HepG2 (cell line): ENCODE measurements at regions not wholly inside any gene's neighbourhood (a gene's known extent, or its start where the extent isn't known, plus 50 kb on each side); places are given as distances from the start of the nearest gene placed in this dataset.
A peak's percentile ranks its signal among the peaks of the same experiment; 100 is the strongest.

Experiments
- ATAC-seq: fragments of 200-7000 bp; cut with Tn5 transposase; 3 replicates; pipeline ENCODE4 v1.9.1; 2020; ENCODE audit warnings: mild to moderate bottlenecking, moderate library complexity
- BruUV-seq: library from RNA; stranded (reverse); fragments of 400-500 nt; replicated peaks from 2 replicates; lab custom pipeline; 2021; lab: Mats Ljungman, UMichigan
- CTCF ChIA-PET: fragments of 300-600 bp; formaldehyde crosslinking; extraction: SDS; loops from one replicate; lab custom pipeline; 2021; ENCODE audit warnings: low total read pairs, inconsistent platforms, low intra/inter-chr PET ratio; lab: Yijun Ruan, JAX
- POLR2A ChIA-PET: fragments of 350-600 bp; sonication (Branson Sonifier 250); formaldehyde crosslinking; loops from one replicate; lab custom pipeline; 2020; ENCODE audit warnings: antibody characterized with exemption, inconsistent platforms; lab: Yijun Ruan, JAX
- DNase-seq: peaks from one replicate; pipeline ENCODE4 v3.0.0-alpha.2; 2015; ENCODE audit warnings: low spot score
- FAIRE-seq: peaks from 3 replicates; lab custom pipeline; 2011; peaks lifted over from hg19 to GRCh38; lab: Jason Lieb, UNC
- H2AFZ ChIP-seq: one replicate; pipeline ENCODE4 v1.6.1; 2011; ENCODE audit warnings: low read length, inconsistent platforms
- H3K27ac ChIP-seq: fragments of 300-600 bp; 3 replicates; pipeline ENCODE4 v1.8.0; 2011; ENCODE audit warnings: mixed run types, mild to moderate bottlenecking, mixed read lengths, low read length, inconsistent platforms; ENCODE audit not compliant: insufficient read depth; ENCODE audit errors: extremely low read length
- H3K27me3 ChIP-seq, 2 experiments: fragments of 200-600 bp in 1 of 2; 2 replicates in 1 of 2; 3 replicates in 1 of 2; pipeline versions ENCODE4 v1.6.0 to v1.8.0; 2011; ENCODE audit warnings: low read length in 2 of 2, mild to moderate bottlenecking in 2 of 2, moderate library complexity in 2 of 2, inconsistent platforms in 1 of 2; ENCODE audit not compliant: insufficient read depth in 2 of 2, control insufficient read depth in 1 of 2
- H3K36me3 ChIP-seq, 2 experiments: fragments of 200-600 bp in 1 of 2; replicated peaks in 1 of 2; 2 replicates in 1 of 2; 3 replicates in 1 of 2; pipeline versions ENCODE4 v1.5.1 to v1.8.0; 2011; ENCODE audit warnings: low read length in 2 of 2, inconsistent platforms in 1 of 2; ENCODE audit not compliant: insufficient read depth in 2 of 2, control insufficient read depth in 1 of 2
- H3K4me1 ChIP-seq: 2 replicates; pipeline ENCODE4 v1.5.1; 2012; ENCODE audit warnings: low read length, inconsistent platforms; ENCODE audit not compliant: insufficient read depth
- H3K4me2 ChIP-seq: 2 replicates; pipeline ENCODE4 v1.6.0; 2011; ENCODE audit warnings: low read depth, low read length, inconsistent platforms
- H3K4me3 ChIP-seq, 3 experiments: fragments of 200-600 bp in 1 of 3; sonication (generic), shearing (Covaris generic) in 1 of 3; replicated peaks in 1 of 3; 2 replicates each; pipeline ENCODE4 v1.5.1; 2011 to 2016; ENCODE audit warnings: low read length in 3 of 3, inconsistent platforms in 2 of 3, low read depth in 2 of 3, mild to moderate bottlenecking in 2 of 3, control low read depth in 1 of 3, mixed read lengths in 1 of 3; ENCODE audit not compliant: insufficient read depth in 1 of 3
- H3K79me2 ChIP-seq: one replicate; pipeline ENCODE4 v1.6.1; 2011; ENCODE audit warnings: low read length, inconsistent platforms; ENCODE audit not compliant: insufficient read depth
- H3K9ac ChIP-seq: 2 replicates; pipeline ENCODE4 v1.6.0; 2011; ENCODE audit warnings: mild to moderate bottlenecking, low read depth, low read length, inconsistent platforms; ENCODE audit not compliant: insufficient read depth
- H3K9me3 ChIP-seq: 2 replicates; pipeline ENCODE4 v1.5.1; 2012; ENCODE audit warnings: mild to moderate bottlenecking, low read length
- H4K20me1 ChIP-seq: 2 replicates; pipeline ENCODE4 v1.6.0; 2011; ENCODE audit warnings: inconsistent platforms, mild to moderate bottlenecking, low read length, moderate library complexity; ENCODE audit not compliant: insufficient read depth
- ELF1 ChIP-seq: sonication (generic); formaldehyde crosslinking; IDR thresholded peaks from 2 replicates; pipeline ENCODE4 v1.4.0; 2020; ENCODE audit warnings: missing genetic modification reagents
- GFI1 ChIP-seq: sonication (generic); formaldehyde crosslinking; IDR thresholded peaks from 2 replicates; pipeline ENCODE4 v1.5.0; 2020; ENCODE audit warnings: missing genetic modification reagents, mild to moderate bottlenecking, borderline replicate concordance
- HHEX ChIP-seq: IDR thresholded peaks from 2 replicates; pipeline ENCODE4 v1.6.1; 2016; ENCODE audit warnings: control low read depth
- HMG20B ChIP-seq: conservative IDR thresholded peaks from 2 replicates; pipeline ENCODE4 v1.6.1; 2016; ENCODE audit warnings: missing genetic modification reagents, missing compliant biosample characterization
- IKZF4 ChIP-seq: sonication (generic); formaldehyde crosslinking; IDR thresholded peaks from 2 replicates; pipeline ENCODE4 v1.5.1; 2020; ENCODE audit warnings: borderline replicate concordance, mild to moderate bottlenecking, low read depth, missing genetic modification reagents; ENCODE audit errors: not compliant biosample characterization
- NR2F6 ChIP-seq, 2 experiments: IDR thresholded peaks; 2 replicates each; pipeline ENCODE4 v1.6.1; 2016; ENCODE audit warnings: antibody characterized with exemption in 1 of 2, mild to moderate bottlenecking in 1 of 2
- PHF8 ChIP-seq: sonication (generic); formaldehyde crosslinking; IDR thresholded peaks from 2 replicates; pipeline ENCODE4 v1.5.0; 2020; ENCODE audit warnings: missing genetic modification reagents
- SIN3A ChIP-seq: IDR thresholded peaks from 2 replicates; pipeline ENCODE4 v1.6.1; 2011; ENCODE audit warnings: low read depth, mild to moderate bottlenecking, control low read depth, low read length, borderline replicate concordance
- ZMAT3 ChIP-seq: sonication (generic); formaldehyde crosslinking; conservative IDR thresholded peaks from 2 replicates; pipeline ENCODE4 v1.7.0; 2021; ENCODE audit warnings: missing genetic modification reagents
- ZNF549 ChIP-seq: sonication (generic); formaldehyde crosslinking; IDR thresholded peaks from 2 replicates; pipeline ENCODE4 v1.5.0; 2020; ENCODE audit warnings: missing genetic modification reagents
- ZNF572 ChIP-seq: sonication (generic); formaldehyde crosslinking; IDR thresholded peaks from 2 replicates; pipeline ENCODE4 v1.5.1; 2020; ENCODE audit warnings: mild to moderate bottlenecking, missing genetic modification reagents
- ZNF747 ChIP-seq: sonication (generic); formaldehyde crosslinking; IDR thresholded peaks from 2 replicates; pipeline ENCODE4 v1.8.1; 2023; ENCODE audit warnings: missing genetic modification reagents, mild to moderate bottlenecking, borderline replicate concordance
- ZNF749 ChIP-seq: sonication (generic); formaldehyde crosslinking; IDR thresholded peaks from 2 replicates; pipeline ENCODE4 v1.8.0; 2022; ENCODE audit warnings: mild to moderate bottlenecking, missing genetic modification reagents, moderate library complexity, borderline replicate concordance
- WGBS: methylation state at CpG from one replicate; pipeline ENCODE4 v1.1.6; 2017; ENCODE audit warnings: low lambda C conversion rate; 5-methylcytosine and 5-hydroxymethylcytosine counted together
- in situ Hi-C: cut with HindIII; loops from 2 replicates; pipeline ENCODE4 v1.10.0; 2017; ENCODE audit warnings: low pct_unique_long_range_greater_than_20kb; ENCODE audit not compliant: extremely low pct_ligation_motif_present
- intact Hi-C: fragments of 100-400 bp; cut with micrococcal nuclease; formaldehyde crosslinking; loops from one replicate; pipeline ENCODE4 v1.10.0; 2022; ENCODE audit not compliant: unreplicated experiment
- TF ChIP-seq, protein P1 (sequence below): sonication (generic); formaldehyde crosslinking; IDR thresholded peaks from 2 replicates; pipeline ENCODE4 v1.5.1; 2020; ENCODE audit warnings: missing genetic modification reagents, mild to moderate bottlenecking, borderline replicate concordance
- TF ChIP-seq, protein P2 (sequence below): sonication (generic); formaldehyde crosslinking; IDR thresholded peaks from 2 replicates; pipeline ENCODE4 v1.4.0; 2020; ENCODE audit warnings: missing genetic modification reagents, low read depth, mild to moderate bottlenecking, borderline replicate concordance
- TF ChIP-seq, protein P3 (sequence below): sonication (generic); formaldehyde crosslinking; IDR thresholded peaks from 2 replicates; pipeline ENCODE4 v1.9.0; 2021; ENCODE audit warnings: mild to moderate bottlenecking, missing genetic modification reagents

DNA sequence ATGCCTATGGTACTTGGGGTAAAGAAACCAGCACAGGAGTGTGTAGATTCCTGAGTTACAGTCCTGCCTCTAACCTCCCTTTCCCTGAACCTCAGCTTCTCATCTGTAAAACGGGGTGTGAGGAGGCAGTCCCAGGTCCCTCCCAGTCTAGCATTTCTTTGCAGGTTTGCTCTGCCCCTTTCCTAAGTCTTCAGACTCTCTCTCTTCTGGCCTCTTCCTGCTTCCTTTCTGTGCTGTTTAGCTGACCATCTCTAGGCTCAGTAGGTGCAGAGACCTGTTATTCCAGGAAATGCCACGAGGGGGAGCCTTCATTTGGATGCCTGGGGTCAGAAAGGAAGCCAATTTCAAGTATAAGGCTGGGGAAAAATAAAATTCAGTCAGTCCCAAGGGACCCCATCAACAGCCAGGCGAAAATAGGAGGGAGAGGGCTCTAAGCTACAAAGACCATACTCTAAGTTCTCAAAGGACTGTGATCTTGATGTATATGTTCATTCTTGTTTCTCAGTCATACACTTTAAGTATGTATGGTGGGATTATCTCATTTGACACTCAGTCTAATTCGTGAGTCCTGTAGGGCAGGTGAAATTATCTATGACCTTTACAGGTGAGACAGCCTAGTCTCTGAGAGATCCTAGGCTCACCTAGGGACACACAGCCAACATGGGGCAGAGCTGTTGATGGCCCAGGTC is 89.1 kb downstream of the NCR2 start:
- ATAC-seq (peak; percentile 57), FAIRE-seq (peak; percentile 81), DNase-seq (peak; percentile 70)
- no peaks in the 10 kb centered on the region for H4K20me1 ChIP-seq
- H3K36me3 ChIP-seq, result no peaks in the 10 kb centered on the region
- no peak overlapping the region for H2AFZ ChIP-seq
- H3K4me2 ChIP-seq, result no peak overlapping the region
- H3K27ac ChIP-seq, result no peak overlapping the region
- H3K4me1 ChIP-seq, result peaks cover 40% of the 10 kb centered on the region
- H3K4me3 ChIP-seq, result no peak overlapping the region
- peaks cover 3 to 53% of the 10 kb centered on the region in 2 experiments; a peak in 4 of 5 replicates for H3K27me3 ChIP-seq
- no peak overlapping the region for H3K9ac ChIP-seq
- 8% methylated on average over 4 of the region's 4 CpGs for WGBS
- ChIA-PET CTCF (interaction anchor here (1.0 to 4.1 kb wide), 11 partner anchors 18 to 259 kb away, joined by 3 to 63 read pairs (median 6); no protein-coding TSS in a partner anchor), POLR2A (interaction anchor here (0.6 kb wide), 1 partner anchor 29 kb away, joined by 3 read pairs; no protein-coding TSS in a partner anchor)
- H3K79me2 ChIP-seq, result no peaks in the 10 kb centered on the region
- peaks cover under 1% of the 10 kb centered on the region for H3K9me3 ChIP-seq
- in situ Hi-C loops, result loop anchor here (5.0 kb wide), 2 partner anchors 123 to 168 kb away; partner anchors contain the start of gene FOXP4
- intact Hi-C loops, result loop anchor here (1.0 kb wide), 4 partner anchors 55 to 258 kb away; no protein-coding TSS in a partner anchor
- no TSS peak for BruUV-seq
- TF ChIP-seq SIN3A (no peak), GFI1 (no peak), ZNF747 (CRISPR knock-in tag) (peak; percentile 58; the same call in 1 of the 2 replicates), NR2F6 (IDR thresholded peaks at IDR 0.05) (no peak), NR2F6 (CRISPR knock-in tag; IDR thresholded peaks at IDR 0.05) (0 out of 2 replicates have a peak, but pooled peaks have one; percentile 22), ELF1 (peak; percentile 49; the same call in 1 of the 2 replicates), HHEX (CRISPR knock-in tag) (no peak), ZNF572 (CRISPR knock-in tag) (no peak), ZNF749 (CRISPR knock-in tag) (no peak), ZNF549 (CRISPR knock-in tag) (no peak), HMG20B (CRISPR knock-in tag) (no peak), IKZF4 (no peak), ZMAT3 (no peak), PHF8 (CRISPR knock-in tag) (no peak)
- TF ChIP-seq, protein P1, sequence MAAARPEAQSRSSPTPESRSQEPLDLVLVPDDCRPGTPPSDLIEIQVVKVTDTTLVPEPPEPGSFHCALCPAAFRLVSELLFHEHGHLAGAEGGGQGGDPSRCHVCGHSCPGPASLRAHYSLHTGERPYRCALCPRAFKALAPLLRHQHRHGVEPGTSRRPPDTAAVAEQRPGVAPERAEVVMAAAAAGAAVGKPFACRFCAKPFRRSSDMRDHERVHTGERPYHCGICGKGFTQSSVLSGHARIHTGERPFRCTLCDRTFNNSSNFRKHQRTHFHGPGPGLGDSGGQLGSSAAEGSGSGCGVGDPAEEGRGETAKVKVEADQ (CRISPR knock-in tag), result no peak
- TF ChIP-seq, protein P2, sequence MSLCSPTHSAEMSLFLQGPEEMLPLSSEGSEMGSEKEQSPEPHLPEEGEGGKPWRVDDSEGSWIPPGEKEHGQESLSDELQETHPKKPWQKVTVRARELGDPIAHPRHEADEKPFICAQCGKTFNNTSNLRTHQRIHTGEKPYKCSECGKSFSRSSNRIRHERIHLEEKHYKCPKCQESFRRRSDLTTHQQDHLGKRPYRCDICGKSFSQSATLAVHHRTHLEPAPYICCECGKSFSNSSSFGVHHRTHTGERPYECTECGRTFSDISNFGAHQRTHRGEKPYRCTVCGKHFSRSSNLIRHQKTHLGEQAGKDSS (CRISPR knock-in tag), result 0 out of 2 replicates have a peak, but pooled peaks have one; percentile 59
- TF ChIP-seq, protein P3, sequence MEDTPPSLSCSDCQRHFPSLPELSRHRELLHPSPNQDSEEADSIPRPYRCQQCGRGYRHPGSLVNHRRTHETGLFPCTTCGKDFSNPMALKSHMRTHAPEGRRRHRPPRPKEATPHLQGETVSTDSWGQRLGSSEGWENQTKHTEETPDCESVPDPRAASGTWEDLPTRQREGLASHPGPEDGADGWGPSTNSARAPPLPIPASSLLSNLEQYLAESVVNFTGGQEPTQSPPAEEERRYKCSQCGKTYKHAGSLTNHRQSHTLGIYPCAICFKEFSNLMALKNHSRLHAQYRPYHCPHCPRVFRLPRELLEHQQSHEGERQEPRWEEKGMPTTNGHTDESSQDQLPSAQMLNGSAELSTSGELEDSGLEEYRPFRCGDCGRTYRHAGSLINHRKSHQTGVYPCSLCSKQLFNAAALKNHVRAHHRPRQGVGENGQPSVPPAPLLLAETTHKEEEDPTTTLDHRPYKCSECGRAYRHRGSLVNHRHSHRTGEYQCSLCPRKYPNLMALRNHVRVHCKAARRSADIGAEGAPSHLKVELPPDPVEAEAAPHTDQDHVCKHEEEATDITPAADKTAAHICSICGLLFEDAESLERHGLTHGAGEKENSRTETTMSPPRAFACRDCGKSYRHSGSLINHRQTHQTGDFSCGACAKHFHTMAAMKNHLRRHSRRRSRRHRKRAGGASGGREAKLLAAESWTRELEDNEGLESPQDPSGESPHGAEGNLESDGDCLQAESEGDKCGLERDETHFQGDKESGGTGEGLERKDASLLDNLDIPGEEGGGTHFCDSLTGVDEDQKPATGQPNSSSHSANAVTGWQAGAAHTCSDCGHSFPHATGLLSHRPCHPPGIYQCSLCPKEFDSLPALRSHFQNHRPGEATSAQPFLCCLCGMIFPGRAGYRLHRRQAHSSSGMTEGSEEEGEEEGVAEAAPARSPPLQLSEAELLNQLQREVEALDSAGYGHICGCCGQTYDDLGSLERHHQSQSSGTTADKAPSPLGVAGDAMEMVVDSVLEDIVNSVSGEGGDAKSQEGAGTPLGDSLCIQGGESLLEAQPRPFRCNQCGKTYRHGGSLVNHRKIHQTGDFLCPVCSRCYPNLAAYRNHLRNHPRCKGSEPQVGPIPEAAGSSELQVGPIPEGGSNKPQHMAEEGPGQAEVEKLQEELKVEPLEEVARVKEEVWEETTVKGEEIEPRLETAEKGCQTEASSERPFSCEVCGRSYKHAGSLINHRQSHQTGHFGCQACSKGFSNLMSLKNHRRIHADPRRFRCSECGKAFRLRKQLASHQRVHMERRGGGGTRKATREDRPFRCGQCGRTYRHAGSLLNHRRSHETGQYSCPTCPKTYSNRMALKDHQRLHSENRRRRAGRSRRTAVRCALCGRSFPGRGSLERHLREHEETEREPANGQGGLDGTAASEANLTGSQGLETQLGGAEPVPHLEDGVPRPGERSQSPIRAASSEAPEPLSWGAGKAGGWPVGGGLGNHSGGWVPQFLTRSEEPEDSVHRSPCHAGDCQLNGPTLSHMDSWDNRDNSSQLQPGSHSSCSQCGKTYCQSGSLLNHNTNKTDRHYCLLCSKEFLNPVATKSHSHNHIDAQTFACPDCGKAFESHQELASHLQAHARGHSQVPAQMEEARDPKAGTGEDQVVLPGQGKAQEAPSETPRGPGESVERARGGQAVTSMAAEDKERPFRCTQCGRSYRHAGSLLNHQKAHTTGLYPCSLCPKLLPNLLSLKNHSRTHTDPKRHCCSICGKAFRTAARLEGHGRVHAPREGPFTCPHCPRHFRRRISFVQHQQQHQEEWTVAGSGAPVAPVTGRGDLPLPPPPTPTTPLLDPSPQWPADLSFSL (CRISPR knock-in tag), result no peak
